NCI-H446 (cell line): ENCODE measurements at regions not wholly inside any gene's neighbourhood (a gene's known extent, or its start where the extent isn't known, plus 50 kb on each side); places are given as distances from the start of the nearest gene placed in this dataset.
"Not testable (repeated sequence)": the region's sequence is repeated elsewhere in the genome, so short reads cannot be mapped to it uniquely, and the experiment has no call there.

Experiments used
- DNase-seq, 2 experiments: peaks; one replicate each; lab custom pipeline; 2025; lab: John Stamatoyannopoulos, UW

DNA sequence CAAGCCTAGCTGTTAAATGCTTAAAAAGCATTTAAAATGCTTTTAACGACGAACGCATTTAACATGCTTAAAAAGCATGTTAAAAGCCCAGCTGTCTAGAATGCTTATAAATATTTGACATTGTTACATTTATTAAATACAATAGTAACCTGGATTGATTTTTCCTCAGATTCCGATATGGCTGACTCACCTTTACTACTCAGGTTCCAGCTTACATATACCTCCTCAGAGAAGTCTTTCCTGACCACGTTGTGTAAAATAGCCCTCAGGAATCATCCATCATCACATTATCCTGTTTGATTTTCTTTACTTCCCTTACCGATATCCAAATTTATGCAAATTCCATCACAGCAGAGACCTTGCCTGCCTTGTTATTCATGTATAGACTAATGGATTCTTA, 51.4 kb downstream of the SLC41A2 start:
- DNase-seq, result no peak

DNA sequence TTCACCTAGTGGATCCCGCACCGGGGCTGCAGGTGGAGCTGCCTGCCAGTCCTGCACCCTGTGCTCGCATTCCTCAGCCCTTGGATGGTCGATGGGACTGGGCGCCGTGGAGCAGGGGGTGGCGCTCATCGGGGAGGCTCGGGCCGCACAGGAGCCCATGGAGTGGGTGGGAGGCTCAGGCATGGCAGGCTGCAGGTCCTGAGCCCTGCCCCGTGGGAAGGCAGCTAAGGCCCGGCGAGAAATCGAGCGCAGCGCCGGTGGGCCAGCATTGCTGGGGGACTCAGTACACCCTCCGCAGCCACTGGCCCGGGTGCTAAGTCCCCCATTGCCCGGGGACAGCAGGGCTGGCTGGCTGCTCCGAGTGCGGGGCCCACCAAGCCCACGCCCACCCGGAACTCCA, 52.6 kb downstream of the SLC41A2 start:
- not testable (repeated sequence) for DNase-seq

DNA sequence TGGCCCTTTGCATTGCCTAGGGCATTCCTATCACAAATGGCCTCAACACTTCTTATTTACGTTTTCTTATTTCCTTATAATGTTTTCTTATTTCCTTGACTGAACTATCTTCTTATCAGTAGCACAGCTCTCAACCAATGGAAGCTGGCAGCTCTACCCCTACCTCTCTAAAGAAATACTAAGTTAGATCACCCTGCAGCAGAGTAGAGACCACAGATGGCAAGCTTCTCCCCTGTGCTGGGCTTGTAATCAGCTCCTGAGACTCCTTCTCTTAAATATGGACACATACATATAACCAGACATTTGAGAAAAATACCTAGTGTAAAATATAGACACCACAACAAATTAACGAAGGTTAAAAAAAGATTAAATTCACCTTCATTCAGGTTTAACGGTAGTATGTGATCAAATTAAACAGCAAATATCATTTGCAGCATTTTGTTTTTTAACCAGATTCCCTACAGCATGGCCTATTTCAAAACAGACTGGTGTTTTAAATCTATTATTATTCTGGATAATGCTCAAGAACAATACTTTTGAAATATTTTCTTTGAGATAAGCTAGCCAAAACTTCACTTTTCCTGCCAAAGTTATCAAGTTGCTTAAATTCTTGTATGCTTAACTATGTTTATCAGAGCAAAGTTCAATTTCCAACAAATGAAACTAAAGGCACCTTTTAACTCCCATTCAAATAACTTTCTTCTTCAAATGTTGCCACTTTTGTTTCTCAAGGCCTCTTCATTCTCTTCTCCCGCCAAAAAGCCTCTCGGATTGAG, 54.3 kb downstream of the SLC41A2 start:
- no peak for DNase-seq

DNA sequence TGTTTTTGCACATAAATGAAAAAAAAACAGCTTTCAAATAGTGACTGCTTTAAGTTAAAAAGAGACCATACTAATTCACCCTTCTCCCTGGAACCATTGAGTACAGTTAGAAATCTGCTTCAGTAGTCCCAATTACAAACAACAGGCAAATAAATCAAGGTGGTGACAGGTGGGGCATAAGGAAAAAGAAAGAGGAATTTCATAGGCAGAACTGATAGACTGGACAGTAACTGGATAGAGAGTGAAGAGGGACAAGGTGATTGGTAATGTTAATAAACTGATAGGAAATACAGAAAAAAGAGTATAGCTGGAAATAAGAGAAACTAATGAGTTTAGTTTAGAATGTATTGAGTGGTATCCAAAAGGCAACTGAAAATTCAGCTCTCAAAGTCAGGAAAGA, 56.0 kb downstream of the SLC41A2 start:
- DNase-seq, result no peak

DNA sequence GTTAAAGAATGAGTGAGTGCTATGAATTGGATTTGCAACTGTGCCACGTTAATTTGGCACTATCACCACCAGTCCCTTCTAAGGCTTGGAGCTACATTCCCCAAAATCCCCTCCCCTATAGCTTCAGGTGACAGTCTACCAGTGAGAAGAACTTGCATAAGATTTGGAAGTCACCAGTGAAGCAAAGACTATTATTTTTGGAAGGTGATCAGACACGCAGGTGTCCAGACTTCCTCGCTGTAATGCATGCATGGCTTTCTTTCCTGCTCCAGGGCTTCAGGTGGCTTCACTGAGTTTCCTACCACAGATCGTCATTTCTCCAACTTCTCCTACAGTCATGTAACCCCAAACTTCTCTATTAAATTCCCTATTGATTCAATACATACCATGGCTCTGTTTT, 61.4 kb downstream of the SLC41A2 start:
- DNase-seq, result no peak

DNA sequence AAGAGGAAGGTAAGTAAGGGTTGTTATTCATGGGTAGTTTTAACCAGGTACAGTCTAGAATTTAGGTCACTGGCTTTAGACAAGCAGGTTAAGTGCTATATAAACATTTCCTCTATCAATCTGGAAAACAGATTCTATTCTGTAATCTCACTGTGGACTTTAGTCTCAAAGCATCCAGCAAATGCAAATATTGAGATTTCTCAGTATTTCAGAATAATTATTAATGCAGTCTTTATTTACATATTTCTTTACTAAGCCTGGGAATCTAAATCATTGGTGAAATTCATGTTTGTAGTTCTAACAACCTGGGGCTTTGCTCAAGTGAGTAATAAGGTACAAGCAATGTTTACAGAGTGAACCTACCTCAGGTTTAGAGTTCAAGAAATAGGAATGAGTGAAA, 61.9 kb downstream of the SLC41A2 start:
- DNase-seq, result no peak

DNA sequence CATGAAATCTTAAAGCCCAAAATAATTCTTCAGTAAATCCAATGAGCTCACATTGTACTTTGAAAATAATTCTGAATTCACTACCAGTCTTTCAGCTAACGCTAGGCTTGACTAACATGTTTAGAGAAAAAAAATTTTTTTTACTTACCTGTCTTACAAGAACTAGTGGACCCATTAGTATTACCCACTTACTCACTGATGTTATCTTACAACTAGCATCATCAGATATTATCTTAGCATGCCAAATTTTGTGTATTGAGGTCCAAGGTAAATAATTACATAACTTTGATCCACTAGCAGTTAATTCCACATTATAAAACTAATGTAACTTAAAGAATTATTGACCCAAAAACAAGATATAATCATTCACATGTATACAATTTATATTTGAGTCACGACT, 62.7 kb downstream of the SLC41A2 start:
- no peak for DNase-seq

DNA sequence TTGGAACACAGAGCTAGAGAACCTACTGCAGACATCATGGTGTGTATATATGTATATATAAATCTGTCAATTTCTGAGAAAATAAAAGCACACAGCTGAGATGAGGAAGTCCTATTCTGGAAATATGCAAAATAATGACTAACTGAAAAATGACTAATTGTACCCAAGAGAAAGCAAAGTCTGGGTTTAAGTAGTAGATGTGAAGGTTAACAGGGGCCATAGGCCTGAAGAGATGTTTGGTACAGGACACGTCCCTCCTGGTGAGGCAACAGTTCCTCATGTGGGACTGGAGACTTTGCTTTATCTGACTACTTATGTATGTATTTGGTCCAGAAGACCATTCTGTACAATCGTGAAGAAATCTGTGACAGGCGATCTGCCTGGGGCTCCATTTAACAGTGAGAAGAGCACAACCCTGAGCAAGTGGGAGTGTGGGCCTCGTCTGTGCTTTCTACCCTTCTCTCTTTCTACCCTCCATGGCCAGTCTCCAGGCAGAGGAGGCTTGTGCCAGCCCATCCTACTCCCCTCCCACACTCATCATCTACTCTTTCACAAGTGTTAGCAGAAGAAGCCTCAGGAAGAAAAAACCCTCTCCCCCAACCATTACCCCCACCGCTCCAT, 67.5 kb downstream of the SLC41A2 start:
- DNase-seq, result no peak

DNA sequence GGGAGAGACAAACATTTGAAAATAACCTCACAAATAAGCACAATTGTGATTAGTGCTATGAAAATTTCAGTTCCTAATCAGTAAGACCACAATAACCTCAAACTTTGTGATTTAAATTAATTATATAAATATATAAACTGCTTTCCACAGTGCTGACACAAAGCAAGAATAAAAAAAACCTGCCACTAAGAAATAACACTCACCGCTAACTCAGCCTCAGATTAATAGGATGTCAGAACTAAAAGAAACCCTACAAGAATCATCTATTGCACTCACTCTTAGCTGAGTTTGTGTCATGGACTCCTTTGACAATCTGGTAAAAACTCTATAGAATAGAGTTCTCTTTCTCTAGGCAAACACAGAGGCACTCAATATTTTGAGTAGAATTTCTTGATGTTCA, 68.4 kb downstream of the SLC41A2 start:
- DNase-seq, result no peak

DNA sequence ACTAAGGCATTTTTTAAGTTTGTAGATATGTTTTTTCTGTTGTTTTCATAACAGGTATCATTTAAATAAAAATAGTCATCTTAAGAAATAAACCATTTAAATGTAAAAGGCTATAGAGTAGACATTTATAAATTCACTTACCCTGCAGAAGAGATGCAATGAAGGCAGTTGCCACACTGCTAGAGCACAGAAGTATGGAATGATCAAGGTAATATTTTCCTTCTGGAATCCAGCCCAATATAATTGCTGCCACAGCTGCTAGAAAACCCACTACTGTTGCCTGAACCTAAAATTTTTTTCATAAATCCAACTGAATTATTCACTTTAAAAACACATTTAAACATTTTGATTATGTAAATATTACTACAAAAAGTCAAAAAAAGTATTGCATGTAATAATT, 69.2 kb downstream of the SLC41A2 start:
- peak in 1 of 2 experiments; percentile 39 for DNase-seq

DNA sequence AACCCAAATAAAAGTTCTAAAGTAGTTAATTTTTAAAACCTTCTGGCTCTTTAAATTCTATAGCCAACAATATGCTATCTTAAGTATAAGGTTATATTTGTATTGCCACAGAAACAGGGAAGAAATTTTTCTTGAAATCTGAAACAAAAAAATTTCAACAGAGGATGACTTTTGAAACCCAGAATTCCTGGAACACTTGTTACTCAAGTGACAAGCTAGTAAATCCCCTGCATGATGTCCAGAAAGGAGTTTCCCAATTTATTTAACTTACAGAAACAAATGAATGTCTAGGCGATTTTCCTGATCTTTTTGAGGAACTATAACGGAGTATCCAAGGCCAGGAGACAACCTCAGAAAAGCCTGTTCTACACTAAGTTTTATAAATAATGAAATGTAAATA, 69.6 kb downstream of the SLC41A2 start:
- no peak for DNase-seq

DNA sequence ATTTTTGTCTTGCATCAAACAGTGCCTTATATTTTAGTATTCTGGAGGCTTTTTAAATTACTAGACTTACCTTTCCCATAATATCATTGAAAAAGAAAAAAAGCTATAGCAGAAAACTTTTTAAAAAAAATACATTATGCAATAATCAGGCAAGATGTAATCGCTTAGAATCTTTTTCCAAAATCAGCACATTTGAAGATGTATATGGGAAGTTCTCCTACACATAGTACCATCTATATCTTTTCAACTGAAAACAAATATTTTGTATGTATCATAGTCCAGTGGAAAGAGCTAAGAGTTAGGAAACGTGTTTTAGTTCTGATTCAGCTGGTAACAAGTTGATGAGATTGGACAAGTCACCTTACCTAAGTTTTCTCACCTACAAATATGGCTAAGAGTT, 70.6 kb downstream of the SLC41A2 start:
- no peak for DNase-seq

DNA sequence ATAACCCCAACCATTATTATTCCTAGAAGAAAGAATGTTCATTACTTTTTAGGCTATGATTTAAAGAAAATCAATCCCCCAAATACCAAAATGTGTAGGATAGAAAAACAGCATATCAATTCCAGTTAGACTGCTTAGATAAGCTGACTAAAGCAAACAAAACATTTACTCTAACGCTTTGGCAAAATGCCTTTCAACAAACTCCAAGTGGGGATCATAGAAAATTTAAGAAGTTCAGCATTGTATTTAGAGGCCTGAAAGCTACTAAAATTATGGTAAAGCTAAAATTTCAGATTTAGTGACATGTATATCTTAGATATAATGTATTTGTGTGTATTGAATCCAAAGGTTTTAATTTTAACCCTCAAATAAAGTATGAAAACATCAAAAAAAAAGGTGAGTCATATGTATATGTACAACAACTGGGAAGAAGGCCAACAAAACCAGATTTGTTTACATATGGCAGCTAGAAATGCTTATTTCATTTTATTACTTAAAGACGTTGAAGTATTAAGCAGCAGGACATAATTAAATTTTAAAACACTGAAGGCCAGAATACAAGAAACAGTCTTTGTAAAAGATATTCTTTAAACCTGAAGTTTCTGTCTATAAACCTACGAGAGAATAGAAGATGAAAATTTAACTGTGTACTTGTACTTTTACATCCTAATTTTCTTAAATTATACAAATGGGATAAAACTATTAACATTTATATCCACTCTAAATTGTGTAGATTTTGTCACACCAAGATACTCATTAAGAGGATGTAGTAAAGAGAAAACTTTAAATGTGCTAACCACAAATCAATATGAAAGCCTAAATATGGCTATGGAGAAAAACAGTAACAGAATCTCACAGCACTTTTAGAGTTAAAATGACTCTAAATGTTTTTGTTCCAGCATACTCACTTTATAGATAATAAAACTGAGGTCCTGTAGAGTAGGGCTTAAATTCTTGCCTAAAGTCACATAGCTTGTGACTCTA, 71.4 kb downstream of the SLC41A2 start:
- peak; percentile 70 to 86 for DNase-seq

DNA sequence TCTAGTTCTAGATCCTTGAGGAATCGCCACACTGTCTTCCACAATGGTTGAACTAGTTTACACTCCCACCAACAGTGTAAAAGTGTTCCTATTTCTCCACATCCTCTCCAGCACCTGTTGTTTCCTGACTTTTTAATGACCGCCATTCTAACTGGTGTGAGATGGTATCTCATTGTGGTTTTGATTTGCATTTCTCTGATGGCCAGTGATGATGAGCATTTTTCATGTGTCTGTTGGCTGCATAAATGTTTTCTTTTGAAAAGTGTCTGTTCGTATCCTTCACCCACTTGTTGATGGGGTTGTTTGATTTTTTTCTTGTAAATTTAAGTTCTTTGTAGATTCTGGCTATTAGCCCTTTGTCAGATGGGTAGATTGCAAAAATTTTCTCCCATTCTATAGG, 79.2 kb downstream of the SLC41A2 start:
- DNase-seq, result not testable (repeated sequence)

DNA sequence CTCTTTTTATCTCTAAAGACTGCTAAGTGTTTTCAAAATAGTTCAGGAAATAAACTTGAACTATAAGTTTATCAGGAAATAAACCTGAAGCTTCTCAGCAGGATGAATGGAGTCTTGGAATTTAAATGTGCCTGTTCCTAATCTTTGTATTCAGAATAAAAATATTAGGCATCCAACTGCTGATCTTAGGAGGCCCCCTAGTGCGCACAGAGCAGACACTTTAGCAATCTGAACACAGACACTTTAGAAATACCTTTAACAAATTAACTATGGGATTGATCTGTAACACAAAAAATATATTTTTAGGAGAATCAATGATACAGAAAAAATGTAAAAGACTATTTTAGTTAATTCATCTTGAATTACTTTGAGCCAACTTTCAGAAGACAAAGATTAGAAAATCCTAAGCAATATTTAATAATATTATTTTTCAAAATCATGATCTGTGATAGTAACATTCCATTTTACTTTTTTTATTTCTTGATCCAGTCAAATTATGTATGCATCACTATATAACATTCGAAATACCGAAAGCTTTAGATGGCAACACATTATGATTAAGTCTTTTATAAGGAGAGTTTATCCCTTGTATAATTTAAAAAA, 80.9 kb downstream of the SLC41A2 start:
- peak in 1 of 2 experiments; percentile 40 for DNase-seq

DNA sequence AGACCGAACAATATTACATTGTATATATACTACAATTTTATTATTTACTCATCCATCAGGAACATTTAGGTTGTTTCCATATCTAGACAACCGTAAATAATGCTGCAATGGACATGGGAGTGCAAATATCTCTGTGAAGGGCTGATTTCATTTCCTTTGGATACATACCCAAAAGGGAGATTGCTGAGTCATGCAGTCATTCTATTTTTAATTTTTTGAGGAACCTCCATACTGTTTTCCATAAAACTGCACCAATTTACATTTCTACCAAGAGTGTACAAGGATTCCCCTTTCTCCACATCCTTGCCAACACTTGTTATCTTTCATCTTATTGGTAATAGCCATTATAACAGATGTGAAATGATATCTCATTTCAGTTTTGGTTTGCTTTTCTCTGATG, 84.7 kb downstream of the SLC41A2 start:
- DNase-seq, result no peak

DNA sequence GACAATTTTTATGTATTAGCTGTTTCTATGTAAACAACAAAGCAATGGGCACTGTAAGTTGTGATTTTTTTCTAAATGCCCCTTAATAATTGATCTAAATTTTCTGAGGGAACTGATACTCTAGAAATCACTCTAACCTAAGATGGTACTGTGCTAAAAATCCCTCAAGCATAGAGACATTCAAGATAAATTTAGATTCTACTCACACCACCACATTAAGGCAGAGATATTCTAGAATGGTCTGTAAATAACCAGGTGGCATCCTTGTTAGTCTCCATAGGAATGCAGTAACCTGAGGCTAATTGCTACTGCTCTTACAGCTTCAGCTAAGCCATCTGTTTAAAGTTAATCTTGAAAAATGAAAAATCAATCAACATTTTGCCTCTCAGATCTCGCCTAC, 87.3 kb downstream of the SLC41A2 start:
- DNase-seq, result no peak

DNA sequence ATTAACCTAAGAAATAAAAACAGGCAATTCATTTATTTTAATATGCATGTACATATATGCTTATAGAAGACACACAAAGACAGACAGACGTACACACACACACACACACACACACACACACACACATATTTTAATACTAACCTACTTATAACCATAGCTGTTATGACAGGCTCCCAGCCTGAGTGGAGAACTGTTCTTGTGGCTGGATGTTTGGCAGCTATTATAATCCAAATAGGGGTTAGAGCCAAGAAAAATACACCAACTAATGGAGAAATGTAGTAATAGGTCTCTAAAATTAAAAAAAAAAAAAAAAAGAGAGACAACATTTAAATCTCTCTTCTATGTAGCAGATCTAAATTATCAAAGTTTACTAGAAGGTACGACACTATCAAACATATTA, 91.8 kb downstream of the SLC41A2 start:
- DNase-seq, result peak; percentile 44 to 75

DNA sequence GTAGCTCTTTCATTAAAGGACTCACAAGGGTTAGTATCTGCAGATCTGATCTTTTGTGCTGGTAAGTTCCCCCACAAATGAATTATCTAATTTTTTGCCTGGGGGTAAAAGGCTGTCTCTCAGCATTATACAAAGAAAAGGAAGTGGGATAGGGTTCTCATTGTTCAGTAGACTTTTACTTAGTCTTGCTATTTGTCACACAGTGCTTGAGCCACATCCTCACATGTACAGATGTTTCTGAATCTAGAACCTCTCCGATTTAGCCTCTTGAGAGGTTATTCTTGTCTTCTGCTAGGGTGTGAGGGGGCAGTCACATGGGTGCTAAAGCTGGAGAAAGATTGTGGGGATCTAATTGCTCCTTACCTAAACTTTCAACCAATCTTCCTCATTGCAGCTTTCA, 93.0 kb downstream of the SLC41A2 start:
- DNase-seq, result no peak

DNA sequence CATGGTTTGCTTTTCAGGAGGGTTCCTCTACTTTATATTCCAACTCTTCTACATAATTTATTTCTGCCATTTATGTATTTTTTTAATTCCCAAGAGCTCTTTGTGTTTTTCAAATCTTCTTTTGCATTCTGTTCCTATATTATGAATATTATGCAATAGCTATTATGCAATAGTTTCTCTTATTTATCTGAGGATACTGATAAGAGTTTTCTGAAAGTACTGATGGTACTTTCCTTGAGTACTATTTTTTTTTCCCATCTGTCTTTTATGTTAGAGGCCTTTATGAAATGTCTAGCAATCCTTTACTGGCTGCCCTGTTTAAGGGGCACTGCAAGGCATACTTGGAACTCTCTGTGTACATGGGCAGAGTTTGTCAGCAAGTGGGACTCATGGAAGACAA, 93.4 kb downstream of the SLC41A2 start:
- no peak for DNase-seq

DNA sequence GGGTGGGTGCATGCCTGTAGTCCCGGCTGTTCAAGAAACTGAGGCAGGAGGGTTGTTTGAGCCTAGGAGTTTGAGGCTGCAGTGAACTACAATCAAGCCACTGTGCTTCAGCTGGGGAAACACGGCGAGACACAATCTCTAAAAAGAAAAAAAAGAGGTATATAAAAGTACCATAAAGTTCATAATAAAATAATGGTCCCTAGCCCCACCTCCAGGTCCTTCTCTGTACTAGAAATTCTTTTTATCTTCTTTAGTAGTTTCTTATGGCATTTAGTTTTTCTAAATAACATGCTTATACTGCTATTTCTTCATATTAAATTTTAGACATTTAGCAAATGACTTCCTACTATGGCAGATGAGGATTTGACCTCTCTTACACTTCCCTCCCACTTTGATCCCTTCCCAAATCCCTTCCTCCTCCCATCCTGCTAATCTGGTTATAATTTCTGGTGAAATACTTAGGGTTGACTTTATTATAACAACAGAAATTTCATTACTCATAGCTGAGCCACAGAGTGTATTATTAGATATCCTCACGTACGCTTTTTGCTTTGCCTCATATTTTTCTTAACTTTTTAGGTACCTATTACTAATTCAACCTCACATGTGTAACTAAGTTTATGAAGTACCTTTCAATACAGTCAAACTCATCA, 94.7 kb downstream of the SLC41A2 start:
- peak in 1 of 2 experiments; percentile 14 for DNase-seq
